NCI-H146 (cell line): ENCODE measurements at regions not wholly inside any gene's neighbourhood (a gene's known extent, or its start where the extent isn't known, plus 50 kb on each side); places are given as distances from the start of the nearest gene placed in this dataset.

Experiments used
- DNase-seq: peaks from one replicate; lab custom pipeline; 2025; lab: John Stamatoyannopoulos, UW

DNA sequence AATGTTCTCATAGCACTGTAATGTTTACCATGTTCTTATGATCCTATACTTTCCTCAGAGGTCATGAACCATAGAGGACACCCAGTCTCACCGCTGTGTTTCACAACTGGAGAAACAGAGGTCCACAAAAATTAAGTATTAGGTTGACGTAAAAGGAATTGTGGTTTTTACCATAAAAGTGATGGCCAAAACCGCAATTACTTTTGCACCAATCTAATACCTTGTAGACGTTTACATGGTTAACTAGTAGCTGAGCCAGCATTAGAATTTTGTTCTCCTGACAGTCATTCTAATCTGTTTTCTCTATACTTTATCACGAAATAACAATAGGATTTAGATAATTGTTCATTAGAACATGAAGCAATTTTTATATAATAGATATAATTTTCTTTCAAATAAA, 763.4 kb upstream of the ARGLU1 start:
- no peak for DNase-seq

DNA sequence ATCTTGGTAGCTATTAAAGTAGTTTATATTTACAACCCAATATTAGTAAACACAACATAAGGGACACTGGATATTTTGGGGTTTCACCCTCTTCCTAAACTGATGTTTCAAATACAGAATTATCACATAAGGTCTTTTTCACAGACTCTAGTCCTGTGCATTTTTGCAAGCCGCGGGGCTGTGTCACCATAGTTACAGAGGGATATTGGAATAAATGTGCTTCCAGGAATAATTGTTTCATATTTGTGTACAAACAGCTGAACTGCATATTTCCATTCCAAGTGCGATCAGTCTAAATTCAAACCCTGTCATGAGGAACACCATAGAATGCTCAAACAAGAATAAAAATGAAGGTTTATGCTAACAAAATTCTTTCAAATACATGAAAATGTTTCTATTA, 762.5 kb upstream of the ARGLU1 start:
- no peak for DNase-seq

DNA sequence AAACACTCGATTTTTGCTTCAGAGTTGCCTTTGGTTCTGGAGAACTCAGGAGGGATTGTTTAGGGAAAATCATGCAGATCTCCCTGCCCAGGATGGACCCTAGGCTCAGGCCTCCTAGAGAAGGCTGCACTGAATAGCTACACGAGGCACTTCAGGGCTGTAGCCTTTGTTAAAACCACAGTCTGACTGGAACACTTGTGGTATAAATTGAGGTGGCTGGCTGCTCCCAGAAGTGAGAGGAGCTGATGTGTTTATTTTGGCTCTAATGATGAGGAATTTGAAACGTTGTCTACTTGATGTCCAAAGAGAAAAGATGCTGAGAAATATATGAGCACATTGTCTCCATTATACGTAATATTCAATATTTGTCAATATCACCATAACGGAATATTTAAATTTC, 762.1 kb upstream of the ARGLU1 start:
- no peak for DNase-seq

DNA sequence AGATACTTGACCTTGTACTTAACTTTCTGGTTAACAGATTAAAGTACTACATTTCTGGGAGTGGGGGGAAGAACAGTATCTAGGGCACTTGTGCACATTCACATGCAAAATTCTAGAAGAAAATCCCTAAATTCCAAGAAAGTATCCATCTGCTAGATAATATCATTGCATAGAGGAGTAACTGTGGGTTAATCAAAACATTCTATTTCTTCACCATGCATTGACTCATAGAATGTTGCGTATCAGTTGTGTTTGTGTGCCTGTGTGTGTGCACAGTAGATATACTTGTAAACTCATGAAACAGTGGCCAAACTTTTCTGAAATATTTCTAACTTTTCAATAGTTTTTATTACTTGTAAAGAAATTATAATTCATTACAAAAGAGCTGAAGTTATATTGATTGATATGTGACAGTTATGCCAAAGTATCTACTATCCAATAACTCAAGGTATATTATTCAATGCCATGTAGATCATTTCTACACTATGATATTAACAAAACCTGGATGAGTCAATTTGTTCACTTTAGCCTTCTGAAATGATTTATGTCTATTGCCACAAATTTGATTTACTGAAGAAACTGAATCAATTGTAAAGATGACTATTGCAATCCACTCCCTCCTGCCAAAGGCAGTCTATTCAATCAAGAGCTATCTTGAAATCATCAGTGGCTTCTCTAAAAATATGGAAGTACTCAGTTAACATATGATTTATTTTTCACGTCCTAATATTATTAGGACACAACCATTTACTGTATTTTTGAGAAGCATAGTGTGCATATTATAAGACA, 756.7 kb upstream of the ARGLU1 start:
- DNase-seq: no peak

DNA sequence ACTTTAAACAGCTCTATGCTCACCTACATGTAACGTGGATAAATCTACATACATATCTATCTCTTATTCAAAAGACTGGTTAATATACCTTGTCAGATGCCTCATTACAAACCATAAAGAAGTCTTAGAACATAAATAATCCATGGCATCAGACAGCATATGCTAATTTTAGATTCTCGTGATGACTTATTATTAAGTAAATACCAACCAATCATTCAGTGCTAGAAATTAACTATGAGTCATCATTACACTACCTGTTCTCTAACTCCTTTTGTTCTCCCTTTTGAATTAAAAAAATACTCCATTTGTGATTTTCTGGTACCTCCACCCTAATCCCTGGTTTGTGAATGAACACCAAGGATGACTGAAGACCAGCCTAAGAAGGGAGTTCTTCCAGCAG, 754.3 kb upstream of the ARGLU1 start:
- DNase-seq: no peak

DNA sequence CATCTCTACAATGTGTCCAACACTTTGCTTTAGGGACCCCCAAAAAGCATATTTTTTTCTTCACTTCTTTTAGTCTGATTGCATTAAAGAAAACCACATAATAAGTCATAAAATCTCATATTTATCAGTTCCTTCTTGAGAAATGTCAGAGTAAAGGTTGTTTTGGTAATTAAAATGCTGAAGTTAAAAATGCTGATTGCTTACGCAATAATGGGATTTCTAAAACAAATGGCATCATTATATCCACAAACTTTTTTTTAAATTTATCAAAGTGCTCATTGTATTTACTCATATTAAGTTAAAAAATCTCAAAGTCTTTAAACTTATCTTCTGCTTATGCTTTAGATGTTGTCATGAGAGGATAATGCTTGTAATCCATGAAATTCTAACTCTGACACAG, 737.2 kb upstream of the ARGLU1 start:
- no peak for DNase-seq

DNA sequence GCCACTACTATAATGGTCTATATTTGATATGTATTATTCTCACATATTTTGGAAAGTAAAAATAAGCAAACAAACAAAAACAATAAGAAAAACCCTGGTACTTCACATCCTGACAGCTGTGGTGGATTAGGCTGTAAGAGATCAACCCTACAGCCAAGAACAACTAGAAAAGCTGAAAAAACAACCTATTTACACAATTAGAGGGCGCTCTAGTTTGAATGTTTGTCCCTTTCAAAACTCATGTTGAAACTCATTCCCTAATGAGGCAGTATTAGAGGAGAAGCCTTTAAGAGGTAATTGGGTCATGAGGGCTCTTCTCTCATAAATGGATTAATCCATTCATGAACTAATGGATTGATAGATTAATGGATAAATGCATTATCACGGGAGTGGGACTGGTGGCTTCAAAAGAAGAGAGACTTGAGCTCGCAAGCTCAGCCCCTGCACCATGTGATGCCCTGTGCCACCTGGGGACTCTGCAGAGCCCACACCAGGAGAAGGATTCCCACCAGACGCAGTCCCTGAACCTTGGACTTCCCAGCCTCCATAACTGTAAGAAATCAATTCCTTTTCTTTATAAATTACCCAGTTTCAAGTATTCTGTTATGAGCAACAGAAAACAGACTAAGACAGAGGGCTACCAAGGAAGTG, 733.9 kb upstream of the ARGLU1 start:
- DNase-seq: no peak

DNA sequence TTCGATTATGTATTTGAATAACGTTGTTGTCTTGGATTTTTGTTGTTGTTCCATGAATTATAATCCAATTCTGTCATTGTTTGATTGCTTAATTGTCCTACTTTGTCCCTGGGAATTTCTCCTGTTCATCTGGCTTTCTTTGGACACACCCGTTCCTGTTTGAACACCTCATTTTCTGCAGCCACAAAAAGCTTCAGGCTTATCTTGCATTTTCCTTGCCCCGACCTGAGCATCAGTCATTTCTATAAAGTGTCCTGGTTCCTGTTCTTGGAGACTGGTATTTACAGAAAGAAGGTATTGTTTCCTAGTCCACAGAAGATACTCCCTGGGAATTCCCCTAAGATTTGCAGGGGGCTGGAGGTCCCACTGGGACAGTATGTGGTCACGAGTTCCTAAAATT, 731.8 kb upstream of the ARGLU1 start:
- no peak for DNase-seq

DNA sequence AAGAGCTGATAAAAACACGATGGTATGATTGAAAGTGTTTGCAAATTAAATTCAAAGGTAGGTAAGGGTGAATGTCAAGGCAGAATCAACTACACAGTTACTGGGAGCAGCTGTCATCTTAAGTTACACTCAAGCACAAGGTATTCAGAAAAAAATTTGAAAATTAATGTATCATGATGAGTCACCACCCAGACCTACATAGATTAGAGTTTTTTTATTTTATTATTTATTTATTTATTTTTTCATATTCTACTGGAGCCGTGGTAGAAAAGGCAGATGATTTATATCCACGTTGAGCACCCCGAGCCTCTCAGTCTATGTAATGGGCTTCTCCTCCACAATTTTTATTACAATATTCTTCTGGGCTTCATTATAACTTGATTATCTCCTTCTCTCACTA, 728.9 kb upstream of the ARGLU1 start:
- no peak for DNase-seq

DNA sequence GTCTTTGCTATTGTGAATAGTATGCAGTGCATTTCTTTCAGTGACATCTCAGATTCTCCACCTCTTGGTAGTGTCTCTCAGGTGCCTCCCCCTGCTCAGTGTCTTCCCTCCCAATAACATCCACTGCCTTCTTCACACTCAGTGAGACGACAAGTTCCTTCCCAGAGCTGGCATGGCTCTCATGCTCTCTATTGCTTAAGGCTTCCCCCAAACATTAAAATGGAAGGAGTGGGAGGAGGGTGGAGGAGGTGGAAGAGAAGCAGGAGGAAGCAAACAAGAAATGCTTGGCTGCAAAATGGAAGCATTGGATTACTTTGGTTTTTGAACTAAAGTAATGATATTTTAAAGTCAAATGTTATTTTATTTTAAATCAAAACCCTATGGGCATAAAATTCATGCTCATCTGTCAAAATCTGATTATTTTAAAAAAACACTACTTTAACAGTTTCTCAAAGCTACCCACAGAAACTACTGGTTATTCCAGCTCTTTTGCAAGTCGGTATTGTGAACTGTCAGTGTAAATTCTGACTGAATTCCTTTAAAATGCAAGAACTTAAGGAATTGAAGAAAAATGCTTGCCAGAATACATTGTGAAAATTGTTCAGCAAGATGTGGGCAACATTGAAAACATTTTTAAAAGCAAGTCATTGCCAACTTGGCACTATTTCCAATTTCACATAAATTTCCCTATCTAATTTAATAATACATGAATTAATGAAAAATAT, 727.6 kb upstream of the ARGLU1 start:
- DNase-seq: no peak

DNA sequence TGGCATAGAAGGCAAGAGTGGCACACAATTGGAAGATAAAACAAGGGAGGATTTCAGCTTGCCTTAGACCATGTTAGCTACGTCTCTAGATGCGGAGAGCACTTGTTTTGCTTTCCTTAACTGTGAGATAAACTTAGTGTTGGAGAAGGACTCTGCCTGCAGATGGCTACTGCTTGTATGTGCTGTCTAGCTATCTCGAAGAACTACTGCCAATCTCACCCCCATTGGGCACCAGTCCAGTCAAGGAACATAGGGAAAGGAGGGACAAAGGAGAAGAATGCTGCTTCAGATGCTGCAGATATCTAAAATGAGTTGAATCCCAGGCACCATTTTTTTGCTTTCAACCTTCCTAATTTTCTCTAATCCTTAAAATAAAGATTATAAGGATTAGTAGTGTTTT, 726.0 kb upstream of the ARGLU1 start:
- no peak for DNase-seq

DNA sequence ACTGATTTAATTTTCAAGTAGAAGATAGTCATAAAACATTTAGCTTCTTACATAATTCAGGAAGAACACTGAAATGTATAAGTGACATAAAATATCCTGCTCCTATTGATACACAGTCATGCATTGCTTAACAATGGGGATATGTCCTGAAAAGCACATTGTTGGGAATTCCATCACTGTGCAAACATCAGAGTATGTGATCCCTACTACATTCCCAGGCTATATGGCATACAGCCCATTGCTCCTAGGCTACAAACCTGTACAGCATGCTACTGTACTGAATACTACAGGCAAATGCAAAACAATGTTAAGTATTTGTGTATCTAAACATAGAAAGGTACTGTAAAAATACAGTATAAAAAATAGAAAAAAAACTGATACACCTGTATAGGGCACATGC, 723.9 kb upstream of the ARGLU1 start:
- no peak for DNase-seq

DNA sequence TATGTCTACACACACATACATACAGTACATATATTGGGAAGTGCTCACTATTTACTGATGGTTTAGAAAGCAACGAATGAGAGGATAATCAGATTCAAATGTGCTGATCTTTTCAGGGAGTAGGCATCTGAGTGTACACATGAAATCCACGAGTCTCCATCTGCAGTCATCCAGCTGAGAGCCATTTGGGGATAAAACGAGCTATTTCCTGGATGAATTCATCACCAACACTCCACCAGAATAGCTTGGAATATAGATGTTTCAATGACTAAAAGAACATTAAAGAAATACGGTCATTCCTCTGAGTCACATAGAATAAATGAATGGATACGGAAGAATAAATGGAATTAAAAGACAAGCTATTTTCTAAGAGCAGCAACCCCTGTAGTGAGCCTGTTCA, 721.6 kb upstream of the ARGLU1 start:
- DNase-seq: no peak

DNA sequence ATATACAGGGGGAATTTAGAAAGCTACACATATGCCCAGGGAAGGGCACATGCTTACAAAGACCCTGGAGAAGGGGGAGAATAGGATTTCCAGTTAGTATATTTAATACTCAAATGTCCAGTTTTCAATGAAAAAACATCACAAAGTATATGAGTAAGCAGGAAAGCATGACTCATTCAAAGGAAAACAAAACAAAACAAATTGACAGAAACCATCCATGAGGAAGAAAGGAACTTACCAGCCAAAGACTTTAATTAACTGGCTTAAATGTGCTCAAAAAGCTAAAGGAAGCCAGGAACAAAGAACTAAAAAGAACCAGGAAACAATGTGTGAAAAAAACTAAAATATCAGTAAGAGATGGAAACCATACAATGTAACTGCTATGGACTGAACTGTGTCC, 716.2 kb upstream of the ARGLU1 start:
- DNase-seq: no peak

DNA sequence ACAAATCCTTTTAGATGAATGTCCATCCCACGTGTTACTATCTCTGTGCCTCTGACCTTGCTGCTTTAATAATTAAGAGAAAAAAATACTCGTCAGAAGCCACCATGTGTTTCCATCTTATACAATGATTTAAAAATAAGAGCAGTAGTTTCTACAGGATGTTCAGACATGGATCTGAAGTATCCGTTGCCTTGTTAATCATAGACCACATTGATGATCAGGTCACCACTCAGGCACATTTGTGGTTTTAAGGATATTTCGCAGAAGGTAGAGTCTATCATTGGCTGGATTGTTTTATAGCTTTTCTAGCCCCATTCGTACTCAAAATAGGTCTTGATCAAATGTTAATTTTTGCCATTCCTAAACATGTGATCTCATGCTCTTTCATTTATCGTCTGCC, 710.0 kb upstream of the ARGLU1 start:
- no peak for DNase-seq

DNA sequence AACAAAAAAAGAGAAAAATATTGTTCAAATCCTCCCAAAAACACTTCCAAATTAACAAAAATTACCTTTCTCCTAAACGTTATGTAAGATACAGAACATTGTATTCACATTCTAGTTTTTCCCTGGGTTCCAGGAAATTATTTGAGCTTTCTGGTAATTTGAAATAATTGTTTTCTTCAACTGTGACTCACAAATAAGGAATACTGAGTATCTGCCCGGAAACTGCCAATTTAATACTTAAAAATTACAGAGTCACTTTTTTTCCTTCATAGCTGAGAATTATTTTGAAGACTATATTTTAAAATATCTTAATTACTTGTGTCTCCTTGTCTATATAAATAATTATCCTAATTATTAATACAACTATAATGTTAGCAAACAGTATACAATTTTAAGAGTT, 709.0 kb upstream of the ARGLU1 start:
- no peak for DNase-seq

DNA sequence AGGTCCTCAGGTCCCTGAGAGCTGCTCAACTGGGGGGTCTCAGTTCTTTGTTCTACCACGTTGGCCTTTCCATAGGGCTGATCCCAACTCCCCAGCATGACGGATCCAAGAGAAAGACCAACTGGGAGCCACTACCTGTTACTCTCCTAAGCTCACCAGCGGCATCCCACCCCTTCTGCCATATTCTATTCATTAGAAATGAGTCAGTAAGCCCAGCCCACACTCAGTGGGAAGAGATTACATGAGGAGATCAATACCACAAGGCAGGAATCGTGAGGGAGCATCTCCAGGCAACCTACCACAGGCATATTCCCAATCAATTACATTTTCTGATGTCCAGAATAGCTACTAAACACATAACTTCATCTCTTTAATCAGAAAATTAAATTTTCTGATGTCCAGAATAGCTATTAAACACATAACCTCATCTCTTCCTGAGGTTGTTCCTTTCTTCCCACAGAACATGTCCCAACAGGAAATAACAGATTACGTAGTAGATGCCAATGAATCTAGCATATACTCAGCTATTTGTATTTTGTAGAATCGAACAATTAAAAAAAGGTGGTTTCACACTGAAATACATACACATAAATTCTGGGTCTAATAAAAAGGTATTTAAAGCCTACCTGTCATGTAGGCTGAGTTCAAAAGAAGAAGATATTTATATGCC, 708.1 kb upstream of the ARGLU1 start:
- no peak for DNase-seq

DNA sequence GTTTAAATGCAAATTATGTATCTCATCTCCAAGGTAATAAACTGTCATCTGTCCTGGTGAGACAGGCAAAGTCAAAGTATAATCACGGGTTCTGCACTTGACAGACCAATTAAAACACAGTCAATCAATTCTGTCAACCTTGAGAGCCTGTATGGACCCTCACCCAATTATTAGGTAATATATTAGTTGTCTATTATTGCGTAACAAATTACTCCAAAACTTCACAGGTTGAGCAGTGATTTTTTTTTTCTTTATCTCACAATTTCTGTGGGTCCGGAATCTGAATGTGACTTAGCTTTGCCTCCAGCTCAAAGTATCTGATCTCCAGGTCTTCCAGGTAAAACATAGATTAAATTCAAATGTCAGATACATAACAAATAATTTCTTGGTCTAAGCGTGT, 707.4 kb upstream of the ARGLU1 start:
- DNase-seq: no peak

DNA sequence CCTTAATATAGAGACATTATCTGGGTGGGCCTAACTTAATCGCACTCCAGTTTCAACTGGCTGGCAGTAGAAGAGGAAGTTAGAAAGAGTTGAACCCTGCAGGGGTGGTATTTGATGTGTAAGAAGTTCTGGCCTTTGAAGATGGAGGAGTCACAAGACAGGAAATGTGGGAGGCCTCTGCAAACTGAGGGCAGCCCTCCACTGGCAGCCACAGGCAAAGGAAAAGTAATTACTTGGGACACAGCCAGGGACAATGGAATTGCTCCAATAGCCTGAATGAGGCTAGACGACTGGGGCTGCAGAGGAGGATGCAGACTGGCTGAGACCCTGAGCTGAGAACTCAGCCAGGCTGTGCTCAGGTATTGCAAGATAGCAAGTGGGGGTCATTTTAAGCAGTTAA, 703.3 kb upstream of the ARGLU1 start:
- DNase-seq: no peak

DNA sequence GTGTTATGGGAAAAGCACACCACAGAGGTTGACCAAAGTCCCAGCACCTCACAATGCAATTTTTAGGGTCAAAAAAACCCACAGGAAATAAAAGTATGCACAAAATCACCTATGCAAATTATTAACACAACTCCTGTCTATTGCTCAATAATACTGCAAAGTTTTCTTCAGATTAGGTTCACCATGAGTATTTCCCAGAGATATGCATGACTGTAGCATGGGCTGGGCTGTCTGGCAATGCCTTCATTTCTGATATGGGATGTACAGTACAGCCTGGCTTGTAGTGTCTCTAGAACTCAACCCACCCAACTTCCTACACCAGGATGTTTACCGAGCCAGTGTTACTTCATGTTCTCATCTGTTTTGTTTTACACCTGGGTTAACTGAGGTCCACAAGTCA, 698.7 kb upstream of the ARGLU1 start:
- DNase-seq: no peak

DNA sequence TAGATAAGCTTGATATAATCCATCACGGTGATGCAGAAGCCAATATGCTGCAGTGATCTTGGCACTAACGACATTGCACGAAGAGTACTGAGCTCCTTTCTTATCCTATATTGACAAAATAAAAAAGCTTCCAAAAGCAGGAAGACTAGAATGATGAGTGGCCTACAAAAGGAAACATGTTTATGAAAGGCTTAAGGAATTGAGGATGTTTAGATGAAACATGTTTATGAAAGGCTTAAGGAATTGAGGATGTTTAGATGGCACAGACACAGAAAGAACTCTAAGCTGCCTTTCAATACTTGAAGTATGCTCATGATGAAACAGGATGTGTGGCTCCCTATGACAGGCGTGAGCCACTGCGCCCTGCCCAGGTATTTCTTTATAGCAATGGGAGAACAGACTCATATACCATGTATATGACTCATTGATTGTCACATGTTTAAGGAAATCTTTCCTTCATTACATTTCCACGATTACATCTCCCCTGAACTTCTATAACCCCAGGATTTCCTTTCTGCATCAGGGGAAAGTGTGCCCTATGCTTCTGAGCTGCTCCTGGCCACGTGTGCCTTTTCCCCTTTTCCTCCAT, 690.8 kb upstream of the ARGLU1 start:
- no peak for DNase-seq

DNA sequence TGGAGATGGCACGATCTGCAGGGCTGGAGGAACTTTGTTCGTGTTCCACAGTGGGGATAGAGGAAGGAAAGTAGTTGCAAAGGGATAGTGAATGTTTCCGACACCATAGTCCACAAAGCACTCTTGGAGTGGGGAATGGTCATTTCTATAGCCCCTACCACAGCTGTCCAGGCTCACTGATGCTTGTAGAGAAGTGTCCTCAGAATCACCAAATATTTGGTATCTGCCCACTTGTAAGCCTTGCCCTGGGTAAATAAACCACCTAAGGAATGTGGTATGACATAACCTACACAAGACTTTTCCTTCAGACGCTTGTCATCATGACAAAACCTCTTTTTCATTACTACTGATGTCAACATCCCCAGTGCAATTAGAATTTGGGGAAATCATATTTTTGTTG, 686.5 kb upstream of the ARGLU1 start:
- DNase-seq: no peak
